ENCODE measurements at regions not wholly inside any gene's neighbourhood (a gene's known extent, or its start where the extent isn't known, plus 50 kb on each side); places are given as distances from the start of the nearest gene placed in this dataset.

DNA sequence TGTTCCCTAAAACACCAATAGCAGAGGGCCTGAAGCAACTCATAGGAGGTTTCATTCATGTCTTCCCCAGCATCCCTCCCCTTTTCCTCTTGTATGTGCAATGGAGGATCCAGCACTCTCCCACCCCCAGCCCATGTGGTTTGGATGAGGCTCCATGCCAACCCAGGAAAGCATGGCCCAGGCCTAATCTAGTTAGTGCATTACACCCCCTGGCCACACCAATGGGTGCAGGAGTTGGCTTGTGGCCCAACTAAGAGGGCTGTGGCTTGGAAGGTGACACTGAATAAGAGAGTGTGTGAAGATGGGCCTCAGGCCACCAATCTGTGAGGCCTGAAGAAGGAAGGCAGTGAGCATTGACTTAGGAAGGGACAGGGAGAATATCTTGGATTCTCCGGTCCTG, 70.8 kb upstream of the SMIM23 start:
- Histone ChIP-seq H3K4me1 (ENCODE audit: insufficient read depth, low read length) (no peaks in the 10 kb centered on the region), H3K9me3 (ENCODE audit: control insufficient read depth in 1 of 2, insufficient read depth in 1 of 2, low read length in 2 of 2) (no peaks in the 10 kb centered on the region), H3K36me3 (ENCODE audit: insufficient read depth, low read length) (no peaks in the 10 kb centered on the region), H3K27me3 (ENCODE audit: control insufficient read depth in 1 of 2, insufficient read depth in 2 of 2, low read length in 2 of 2) (no peaks in the 10 kb centered on the region), H3K4me3 (ENCODE audit: low read length) (no peak overlapping the region), H3K27ac (ENCODE audit: low read depth in 1 of 2, low read length in 2 of 2) (no peak overlapping the region)
- no peak overlapping the region for H3K4me3 Mint-ChIP-seq
- intact Hi-C loops (cut with DNase I, micrococcal nuclease), result no loop called here
- TF ChIP-seq, protein P1, sequence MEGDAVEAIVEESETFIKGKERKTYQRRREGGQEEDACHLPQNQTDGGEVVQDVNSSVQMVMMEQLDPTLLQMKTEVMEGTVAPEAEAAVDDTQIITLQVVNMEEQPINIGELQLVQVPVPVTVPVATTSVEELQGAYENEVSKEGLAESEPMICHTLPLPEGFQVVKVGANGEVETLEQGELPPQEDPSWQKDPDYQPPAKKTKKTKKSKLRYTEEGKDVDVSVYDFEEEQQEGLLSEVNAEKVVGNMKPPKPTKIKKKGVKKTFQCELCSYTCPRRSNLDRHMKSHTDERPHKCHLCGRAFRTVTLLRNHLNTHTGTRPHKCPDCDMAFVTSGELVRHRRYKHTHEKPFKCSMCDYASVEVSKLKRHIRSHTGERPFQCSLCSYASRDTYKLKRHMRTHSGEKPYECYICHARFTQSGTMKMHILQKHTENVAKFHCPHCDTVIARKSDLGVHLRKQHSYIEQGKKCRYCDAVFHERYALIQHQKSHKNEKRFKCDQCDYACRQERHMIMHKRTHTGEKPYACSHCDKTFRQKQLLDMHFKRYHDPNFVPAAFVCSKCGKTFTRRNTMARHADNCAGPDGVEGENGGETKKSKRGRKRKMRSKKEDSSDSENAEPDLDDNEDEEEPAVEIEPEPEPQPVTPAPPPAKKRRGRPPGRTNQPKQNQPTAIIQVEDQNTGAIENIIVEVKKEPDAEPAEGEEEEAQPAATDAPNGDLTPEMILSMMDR (IDR thresholded peaks at IDR 0.05), result no peak
- no peak for DNase-seq
- no peaks in the 10 kb centered on the region for H3K9me3 Mint-ChIP-seq
- H3K27ac Mint-ChIP-seq, result no peak overlapping the region
- POLR2A ChIA-PET, result no interaction called here
- H3K4me1 Mint-ChIP-seq (ENCODE audit: low read depth), result no peaks in the 10 kb centered on the region
- peaks cover 8% of the 10 kb centered on the region for H3K27me3 Mint-ChIP-seq
- ATAC-seq (ENCODE audit: poor library complexity), result no peak
- no peaks in the 10 kb centered on the region for H3K36me3 Mint-ChIP-seq (ENCODE audit: low read depth)
- CTCF ChIA-PET, result no interaction called here

DNA sequence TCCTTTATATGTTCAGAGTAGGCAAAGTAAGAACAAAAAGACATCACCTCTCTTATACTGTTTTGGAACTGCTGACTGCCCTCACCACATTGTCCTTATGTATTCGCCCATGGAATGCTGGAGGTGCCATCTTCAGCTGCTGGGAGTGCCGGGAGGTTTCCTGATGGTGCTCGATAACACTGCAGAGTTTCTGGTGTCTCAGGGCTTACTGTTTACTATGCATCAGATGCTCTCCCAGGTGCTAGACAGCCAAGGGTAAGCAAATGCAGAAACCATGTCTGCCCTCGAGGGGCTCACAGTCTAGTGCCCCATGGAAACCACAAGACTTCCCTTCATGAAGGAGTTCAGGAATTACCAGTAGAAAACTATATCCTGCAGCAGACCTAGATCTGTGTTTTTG, 70.1 kb upstream of the SMIM23 start:
- no peaks in the 10 kb centered on the region for H3K9me3 Mint-ChIP-seq
- no peak overlapping the region for H3K27ac Mint-ChIP-seq
- no peaks in the 10 kb centered on the region for H3K36me3 Mint-ChIP-seq (ENCODE audit: low read depth)
- intact Hi-C loops (cut with DNase I, micrococcal nuclease), result no loop called here
- Histone ChIP-seq H3K4me3 (ENCODE audit: low read length) (no peak overlapping the region), H3K4me1 (ENCODE audit: insufficient read depth, low read length) (no peaks in the 10 kb centered on the region), H3K27ac (ENCODE audit: low read depth in 1 of 2, low read length in 2 of 2) (no peak overlapping the region), H3K9me3 (ENCODE audit: control insufficient read depth in 1 of 2, insufficient read depth in 1 of 2, low read length in 2 of 2) (no peaks in the 10 kb centered on the region), H3K36me3 (ENCODE audit: insufficient read depth, low read length) (no peaks in the 10 kb centered on the region), H3K27me3 (ENCODE audit: control insufficient read depth in 1 of 2, insufficient read depth in 2 of 2, low read length in 2 of 2) (no peaks in the 10 kb centered on the region)
- no peak overlapping the region for H3K4me3 Mint-ChIP-seq
- H3K4me1 Mint-ChIP-seq (ENCODE audit: low read depth), result no peaks in the 10 kb centered on the region
- ATAC-seq (ENCODE audit: poor library complexity) (no peak), DNase-seq (no peak)
- peaks cover 15% of the 10 kb centered on the region for H3K27me3 Mint-ChIP-seq
- ChIA-PET CTCF (no interaction called here), POLR2A (no interaction called here)
- TF ChIP-seq, protein P1 (IDR thresholded peaks at IDR 0.05), result no peak

DNA sequence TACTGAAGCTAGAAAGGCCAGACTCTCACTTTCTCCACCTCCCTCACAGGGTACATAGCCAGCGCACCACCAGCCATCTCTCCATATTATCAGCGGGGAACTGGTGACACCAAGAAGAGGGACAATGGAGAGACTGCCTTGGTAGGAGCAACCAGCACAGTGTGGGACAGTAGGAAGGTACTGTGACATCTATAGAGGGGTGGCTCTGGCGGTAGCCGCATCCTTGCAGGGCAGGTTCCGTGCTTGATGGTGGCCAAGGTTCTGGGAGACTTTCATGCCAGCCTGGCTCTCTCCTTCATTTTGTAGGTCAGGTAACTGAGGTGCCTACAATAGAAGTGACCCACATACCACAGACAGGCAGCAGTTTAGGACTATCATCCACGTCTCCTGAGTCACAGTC, 65.5 kb upstream of the SMIM23 start:
- H3K27me3 ChIP-seq (ENCODE audit: control insufficient read depth in 1 of 2, insufficient read depth in 2 of 2, low read length in 2 of 2), result peaks cover 0 to 4% of the 10 kb centered on the region in 2 experiments
- Mint-ChIP-seq H3K4me3 (no peak overlapping the region), H3K27ac (no peak overlapping the region), H3K27me3 (peaks cover 29% of the 10 kb centered on the region), H3K36me3 (ENCODE audit: low read depth) (no peaks in the 10 kb centered on the region), H3K4me1 (ENCODE audit: low read depth) (no peaks in the 10 kb centered on the region), H3K9me3 (no peaks in the 10 kb centered on the region)
- ChIA-PET POLR2A (no interaction called here), CTCF (no interaction called here)
- H3K9me3 ChIP-seq (ENCODE audit: control insufficient read depth in 1 of 2, insufficient read depth in 1 of 2, low read length in 2 of 2), result no peaks in the 10 kb centered on the region
- H3K4me3 ChIP-seq (ENCODE audit: low read length), result no peak overlapping the region
- no peak overlapping the region for H3K27ac ChIP-seq (ENCODE audit: low read depth in 1 of 2, low read length in 2 of 2)
- H3K36me3 ChIP-seq (ENCODE audit: insufficient read depth, low read length), result no peaks in the 10 kb centered on the region
- ATAC-seq (ENCODE audit: poor library complexity) (no peak), DNase-seq (no peak)
- TF ChIP-seq, protein P1 (IDR thresholded peaks at IDR 0.05), result no peak
- intact Hi-C loops (cut with DNase I, micrococcal nuclease), result no loop called here
- H3K4me1 ChIP-seq (ENCODE audit: insufficient read depth, low read length), result no peaks in the 10 kb centered on the region

Data from CD4-positive, alpha-beta T cell (primary cell).